SJSA1 (cell line): ENCODE measurements at regions not wholly inside any gene's neighbourhood (a gene's known extent, or its start where the extent isn't known, plus 50 kb on each side); places are given as distances from the start of the nearest gene placed in this dataset.

Experiments
- DNase-seq, 2 experiments: peaks; one replicate each; pipeline ENCODE4 v3.0.0-alpha.2; 2015 to 2020; ENCODE audit warnings: low spot score in 2 of 2, low read depth in 1 of 2
- H3K27ac ChIP-seq: fragments of 250-450 bp; sonication (Bioruptor Pico); 2 replicates; pipeline ENCODE4 v1.5.1; 2020; ENCODE audit warnings: mild to moderate bottlenecking, moderate library complexity
- H3K27me3 ChIP-seq: fragments of 250-450 bp; sonication (Bioruptor Pico); replicated peaks from 2 replicates; pipeline ENCODE4 v1.5.1; 2020; ENCODE audit warnings: mild to moderate bottlenecking, moderate library complexity
- H3K36me3 ChIP-seq: fragments of 250-450 bp; sonication (Bioruptor Pico); 2 replicates; pipeline ENCODE4 v1.5.1; 2020; ENCODE audit warnings: mild to moderate bottlenecking
- H3K4me1 ChIP-seq: fragments of 250-450 bp; sonication (Bioruptor Pico); replicated peaks from 2 replicates; pipeline ENCODE4 v1.6.1; 2021; ENCODE audit warnings: mild to moderate bottlenecking
- H3K4me3 ChIP-seq: fragments of 250-450 bp; sonication (Bioruptor Pico); 2 replicates; pipeline ENCODE4 v1.5.1; 2020; ENCODE audit warnings: mild to moderate bottlenecking
- H3K9me3 ChIP-seq: fragments of 250-450 bp; sonication (Bioruptor Pico); replicated peaks from 2 replicates; pipeline ENCODE4 v1.5.1; 2020; ENCODE audit warnings: mild to moderate bottlenecking

DNA sequence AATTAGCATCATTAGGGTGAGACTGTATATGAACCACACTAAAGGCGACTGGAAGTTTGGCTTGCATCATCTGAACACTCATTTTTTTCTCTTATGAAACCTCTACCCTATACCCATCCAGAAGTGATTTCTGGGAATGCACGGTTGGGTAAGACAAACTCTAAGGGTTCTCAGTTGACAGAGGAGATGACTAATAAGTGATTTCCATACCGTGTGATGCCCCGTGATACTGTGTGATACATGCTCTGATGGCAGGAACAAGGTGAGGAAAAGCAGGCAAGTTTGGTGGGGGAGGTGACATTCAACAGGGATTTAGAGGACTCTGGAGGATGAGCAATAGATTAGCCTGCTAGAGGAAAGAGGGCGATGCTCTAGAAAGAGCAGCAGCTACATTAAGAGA lies 156.4 kb upstream of the CCL2 start:
- H3K27me3 ChIP-seq, result no peaks in the 10 kb centered on the region
- no peak for DNase-seq
- no peaks in the 10 kb centered on the region for H3K4me1 ChIP-seq
- no peak overlapping the region for H3K27ac ChIP-seq
- H3K9me3 ChIP-seq, result no peaks in the 10 kb centered on the region
- no peak overlapping the region for H3K4me3 ChIP-seq
- H3K36me3 ChIP-seq, result no peaks in the 10 kb centered on the region

DNA sequence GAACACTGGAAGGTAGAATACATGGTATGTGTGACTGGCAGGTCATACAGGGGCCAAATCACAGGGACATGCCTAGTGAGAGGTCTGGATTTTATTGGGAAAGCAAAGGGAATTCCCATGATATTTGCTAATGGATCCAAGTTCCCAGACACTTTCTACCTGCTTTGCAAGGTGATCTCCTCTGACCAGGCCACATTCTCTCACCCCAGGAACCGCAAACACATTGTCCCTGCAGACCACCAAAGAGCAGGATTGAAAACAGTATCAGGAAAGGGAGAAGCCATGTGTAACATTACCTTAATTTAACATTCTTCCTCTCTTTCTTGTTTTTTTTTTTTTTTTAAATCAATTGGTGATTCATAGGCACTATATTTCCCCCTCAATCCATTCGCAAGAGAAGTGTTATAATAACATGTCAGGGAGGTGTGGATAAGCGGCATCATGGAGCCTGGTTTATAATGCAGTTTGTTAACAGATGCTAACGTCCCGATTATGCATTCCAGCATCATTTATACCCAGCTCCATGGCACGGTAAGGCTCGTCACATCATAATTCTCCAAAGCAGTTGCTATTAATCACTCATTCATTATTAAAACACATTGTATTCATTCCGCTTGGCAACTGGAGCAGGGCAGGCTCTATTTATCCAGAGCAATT lies 155.1 kb upstream of the CCL2 start:
- no peaks in the 10 kb centered on the region for H3K9me3 ChIP-seq
- H3K27me3 ChIP-seq, result no peaks in the 10 kb centered on the region
- no peaks in the 10 kb centered on the region for H3K36me3 ChIP-seq
- H3K27ac ChIP-seq, result no peak overlapping the region
- no peak for DNase-seq
- no peak overlapping the region for H3K4me3 ChIP-seq
- no peaks in the 10 kb centered on the region for H3K4me1 ChIP-seq

DNA sequence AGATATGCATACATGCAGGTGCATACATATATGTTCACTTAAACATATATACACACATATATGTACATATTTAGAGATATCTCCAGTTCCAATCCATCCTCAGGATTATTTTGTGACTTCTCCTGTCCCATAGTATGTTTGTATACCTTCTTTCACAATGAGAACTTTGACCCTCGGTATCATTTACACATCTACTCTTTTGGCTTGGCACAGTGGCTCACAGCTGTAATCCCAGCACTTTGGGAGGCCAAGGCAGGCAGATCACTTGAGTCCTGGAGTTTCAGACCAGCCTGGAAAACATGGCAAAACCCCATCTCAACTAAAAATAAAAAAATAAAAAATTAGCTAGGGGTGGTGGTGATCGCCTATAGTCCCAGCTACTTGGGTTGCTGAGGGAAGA lies 148.1 kb upstream of the CCL2 start:
- Histone ChIP-seq H3K9me3 (no peaks in the 10 kb centered on the region), H3K27ac (no peak overlapping the region), H3K27me3 (no peaks in the 10 kb centered on the region; the same call in 1 of the 2 replicates), H3K36me3 (no peaks in the 10 kb centered on the region), H3K4me1 (no peaks in the 10 kb centered on the region), H3K4me3 (no peak overlapping the region)
- no peak for DNase-seq

DNA sequence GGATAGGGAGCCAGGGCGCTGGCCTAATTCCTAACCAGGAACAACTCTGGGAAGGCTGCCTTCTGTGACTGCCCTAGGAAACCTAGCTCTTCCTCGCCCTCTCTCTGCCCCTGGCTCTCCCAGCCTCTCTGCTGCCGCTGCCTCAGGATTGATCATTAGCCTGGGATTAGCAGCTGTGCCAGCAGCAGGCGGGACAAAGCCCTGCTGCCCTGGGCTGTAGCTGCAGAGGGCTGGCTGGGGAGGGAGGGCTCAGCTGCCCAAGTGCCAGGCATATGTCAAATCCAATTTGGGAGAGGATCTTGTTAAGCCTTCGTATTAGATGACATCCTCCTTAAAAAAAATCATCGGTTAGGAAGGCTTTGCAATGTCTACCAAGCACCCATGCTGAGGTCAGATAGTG lies 144.8 kb upstream of the CCL2 start:
- DNase-seq, result no peak
- Histone ChIP-seq H3K27ac (no peak overlapping the region), H3K4me3 (no peak overlapping the region), H3K27me3 (peaks cover 2% of the 10 kb centered on the region; the same call in 1 of the 2 replicates), H3K36me3 (no peaks in the 10 kb centered on the region), H3K9me3 (no peaks in the 10 kb centered on the region), H3K4me1 (no peaks in the 10 kb centered on the region)

DNA sequence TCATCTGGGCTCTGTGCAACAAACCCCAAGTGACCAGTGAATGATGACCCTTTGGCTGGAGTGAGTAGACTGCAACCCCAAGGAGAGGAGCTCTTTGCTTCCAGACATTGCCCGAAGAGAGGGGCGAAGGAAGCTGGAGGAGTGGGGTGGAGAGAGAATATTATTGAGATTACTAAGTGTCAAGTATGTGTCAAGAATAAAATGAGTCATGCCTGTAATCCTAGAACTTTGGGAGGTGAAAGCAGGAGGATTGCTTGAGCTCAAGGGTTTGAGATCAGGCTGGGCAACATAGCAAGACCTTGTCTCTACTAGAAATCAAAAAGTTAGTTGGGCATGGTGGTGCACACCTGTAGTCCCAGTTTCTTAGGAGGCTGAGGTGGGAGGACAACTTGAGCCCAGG lies 142.0 kb upstream of the CCL2 start:
- no peak overlapping the region for H3K27ac ChIP-seq
- no peaks in the 10 kb centered on the region for H3K4me1 ChIP-seq
- no peak for DNase-seq
- 0 out of 2 replicates have a peak, but pooled peaks cover 2% of the 10 kb centered on the region for H3K27me3 ChIP-seq
- H3K36me3 ChIP-seq, result no peaks in the 10 kb centered on the region
- no peaks in the 10 kb centered on the region for H3K9me3 ChIP-seq
- H3K4me3 ChIP-seq, result no peak overlapping the region

DNA sequence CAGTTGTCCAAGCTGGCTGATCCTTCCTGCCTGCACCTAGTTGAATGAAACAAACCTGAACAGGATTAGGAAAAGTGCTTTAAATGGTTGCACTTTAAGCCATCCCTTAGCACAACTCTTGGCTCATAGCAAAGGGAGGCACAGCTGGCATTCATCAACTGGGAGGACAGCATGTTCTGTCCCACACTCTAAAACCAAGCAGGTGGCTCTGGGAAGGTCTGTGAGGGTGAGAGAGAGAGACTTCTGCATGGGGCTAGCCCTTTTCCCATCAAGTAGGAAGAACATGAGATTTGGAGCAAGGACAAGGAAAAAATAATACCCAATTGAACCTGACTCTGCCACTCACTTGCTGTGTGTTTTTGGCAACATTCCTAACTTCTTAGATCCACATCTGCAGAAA lies 140.9 kb upstream of the CCL2 start:
- H3K27me3 ChIP-seq, result 0 out of 2 replicates have a peak, but pooled peaks cover 2% of the 10 kb centered on the region
- no peak for DNase-seq
- no peaks in the 10 kb centered on the region for H3K4me1 ChIP-seq
- no peak overlapping the region for H3K27ac ChIP-seq
- no peak overlapping the region for H3K4me3 ChIP-seq
- H3K36me3 ChIP-seq, result no peaks in the 10 kb centered on the region
- no peaks in the 10 kb centered on the region for H3K9me3 ChIP-seq

DNA sequence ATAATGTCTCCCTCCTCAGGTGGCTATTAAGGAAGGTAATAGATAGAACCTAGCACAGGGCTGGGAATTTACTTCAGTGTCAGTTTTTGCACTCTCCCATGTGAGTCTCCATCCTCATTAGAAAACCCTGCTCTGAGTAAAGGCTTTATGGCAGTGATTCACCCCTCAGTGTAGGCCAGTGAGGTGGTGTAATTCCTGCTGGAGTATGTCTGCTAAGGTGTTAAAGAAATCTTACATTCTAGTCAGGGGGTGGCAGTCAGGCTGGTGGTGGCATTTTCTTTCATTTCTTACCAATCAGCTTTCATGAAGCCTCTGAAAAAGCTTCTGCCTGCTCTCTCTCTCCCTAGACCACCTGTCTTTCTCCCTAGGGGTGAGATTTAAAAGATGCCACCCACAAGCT lies 138.8 kb upstream of the CCL2 start:
- Histone ChIP-seq H3K4me3 (no peak overlapping the region), H3K36me3 (no peaks in the 10 kb centered on the region), H3K27me3 (0 out of 2 replicates have a peak, but pooled peaks cover 2% of the 10 kb centered on the region), H3K4me1 (no peaks in the 10 kb centered on the region), H3K9me3 (no peaks in the 10 kb centered on the region), H3K27ac (no peak overlapping the region)
- no peak for DNase-seq

DNA sequence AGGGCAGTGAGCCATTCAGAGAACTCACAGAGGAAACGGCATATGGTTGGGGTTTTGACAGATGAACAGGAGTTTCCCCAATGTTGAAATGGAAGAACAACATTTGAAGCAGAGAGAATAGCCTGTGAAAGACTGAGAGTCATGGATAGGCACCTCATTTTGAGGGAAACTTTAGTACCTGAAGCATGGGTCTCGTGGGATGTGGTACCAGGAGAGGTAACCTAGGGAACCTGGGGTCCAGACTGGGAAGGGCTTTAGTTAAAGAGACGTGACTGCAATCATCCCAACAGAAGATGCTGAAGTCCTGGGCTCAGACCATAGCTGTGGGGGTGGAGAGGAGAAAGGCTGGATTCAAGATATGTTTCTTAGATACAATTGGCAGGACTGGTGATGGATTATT lies 137.8 kb upstream of the CCL2 start:
- no peaks in the 10 kb centered on the region for H3K36me3 ChIP-seq
- 0 out of 2 replicates have a peak, but pooled peaks cover 2% of the 10 kb centered on the region for H3K27me3 ChIP-seq
- H3K9me3 ChIP-seq, result no peaks in the 10 kb centered on the region
- no peak for DNase-seq
- no peak overlapping the region for H3K27ac ChIP-seq
- no peak overlapping the region for H3K4me3 ChIP-seq
- no peaks in the 10 kb centered on the region for H3K4me1 ChIP-seq

DNA sequence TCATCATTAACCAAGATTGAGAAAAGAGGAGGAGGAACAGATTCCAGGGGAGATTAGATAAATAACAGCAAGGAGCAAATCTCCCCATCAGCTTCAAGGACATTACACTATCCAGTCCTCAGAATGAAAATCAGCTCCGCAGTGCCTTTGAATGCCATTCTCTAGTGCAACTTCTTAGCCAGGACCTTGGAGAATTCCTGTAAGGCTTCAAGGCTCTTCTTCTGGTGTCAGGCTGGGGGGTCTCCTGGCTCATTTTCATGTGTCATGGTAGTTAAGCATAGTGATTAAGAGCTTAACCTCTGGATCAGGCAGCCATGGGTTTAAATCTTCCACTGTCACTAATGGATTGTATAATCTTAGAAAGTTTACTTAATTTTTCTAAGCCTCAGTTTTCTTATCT lies 137.3 kb upstream of the CCL2 start:
- Histone ChIP-seq H3K9me3 (no peaks in the 10 kb centered on the region), H3K27me3 (0 out of 2 replicates have a peak, but pooled peaks cover 2% of the 10 kb centered on the region), H3K4me1 (no peaks in the 10 kb centered on the region), H3K4me3 (no peak overlapping the region), H3K36me3 (no peaks in the 10 kb centered on the region), H3K27ac (no peak overlapping the region)
- DNase-seq, result no peak

DNA sequence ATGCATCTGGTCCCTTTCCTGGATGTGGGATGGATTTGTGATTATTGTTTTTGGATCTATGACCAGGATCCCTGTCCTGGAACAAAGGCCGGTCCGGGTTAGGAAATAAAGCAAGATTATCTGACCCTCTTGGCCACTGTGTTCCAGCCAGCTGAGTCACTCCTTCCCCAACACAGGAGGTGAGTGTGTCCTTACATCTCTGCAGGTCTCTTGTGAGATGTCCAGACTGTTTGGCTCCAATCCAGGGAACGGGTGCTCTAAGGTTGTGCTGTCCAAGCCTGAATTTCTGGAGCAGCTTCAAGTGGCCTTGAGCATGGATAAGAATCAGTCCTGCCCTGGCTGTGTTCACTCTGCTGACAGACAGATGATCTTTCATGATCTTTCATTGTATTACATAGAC lies 136.5 kb upstream of the CCL2 start:
- DNase-seq, result no peak
- Histone ChIP-seq H3K27me3 (0 out of 2 replicates have a peak, but pooled peaks cover 2% of the 10 kb centered on the region), H3K36me3 (no peaks in the 10 kb centered on the region), H3K9me3 (no peaks in the 10 kb centered on the region), H3K27ac (no peak overlapping the region), H3K4me1 (no peaks in the 10 kb centered on the region), H3K4me3 (no peak overlapping the region)

DNA sequence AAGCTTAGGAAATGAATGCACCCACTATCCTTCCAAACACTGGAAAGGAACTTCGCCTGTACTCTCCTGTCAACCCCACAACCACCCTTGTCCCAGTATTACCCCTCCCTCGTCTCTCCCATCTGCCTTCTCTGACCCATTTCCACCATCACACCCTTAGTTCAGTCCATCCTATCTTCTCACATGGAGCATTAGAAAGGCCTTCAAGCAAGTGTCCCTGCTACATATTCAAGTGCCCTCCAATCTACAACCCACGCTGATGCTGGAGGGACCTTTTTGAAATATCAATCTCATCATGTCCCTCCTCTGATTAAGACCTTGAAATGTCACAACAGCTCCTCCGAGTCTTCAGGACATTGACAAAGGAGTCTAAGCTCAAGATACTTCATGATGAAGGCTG lies 133.8 kb upstream of the CCL2 start:
- H3K4me1 ChIP-seq, result no peaks in the 10 kb centered on the region
- no peak overlapping the region for H3K4me3 ChIP-seq
- no peaks in the 10 kb centered on the region for H3K36me3 ChIP-seq
- no peaks in the 10 kb centered on the region for H3K9me3 ChIP-seq
- H3K27me3 ChIP-seq, result no peaks in the 10 kb centered on the region
- no peak for DNase-seq
- H3K27ac ChIP-seq, result no peak overlapping the region

DNA sequence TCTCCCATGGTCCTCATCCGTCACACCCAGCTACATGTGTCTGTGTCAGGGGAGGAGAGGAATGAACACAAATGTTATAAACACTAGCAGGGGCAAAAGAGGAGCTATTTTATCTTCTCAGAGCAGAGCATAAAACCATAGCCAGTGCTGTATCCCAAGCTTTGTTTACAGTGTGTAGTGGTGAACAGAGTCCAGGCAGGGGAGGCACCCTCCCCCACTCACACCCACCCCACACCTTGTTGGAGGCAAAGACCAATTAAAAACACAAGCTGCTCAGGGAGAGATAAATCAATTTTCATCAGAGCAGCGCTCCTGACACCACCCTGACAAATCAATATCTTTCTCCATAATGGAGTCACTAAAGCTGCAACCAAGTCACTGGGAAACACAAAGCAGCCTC lies 132.6 kb upstream of the CCL2 start:
- DNase-seq, result no peak
- Histone ChIP-seq H3K4me1 (no peaks in the 10 kb centered on the region), H3K27me3 (no peaks in the 10 kb centered on the region), H3K27ac (no peak overlapping the region), H3K36me3 (no peaks in the 10 kb centered on the region), H3K9me3 (no peaks in the 10 kb centered on the region), H3K4me3 (no peak overlapping the region)

DNA sequence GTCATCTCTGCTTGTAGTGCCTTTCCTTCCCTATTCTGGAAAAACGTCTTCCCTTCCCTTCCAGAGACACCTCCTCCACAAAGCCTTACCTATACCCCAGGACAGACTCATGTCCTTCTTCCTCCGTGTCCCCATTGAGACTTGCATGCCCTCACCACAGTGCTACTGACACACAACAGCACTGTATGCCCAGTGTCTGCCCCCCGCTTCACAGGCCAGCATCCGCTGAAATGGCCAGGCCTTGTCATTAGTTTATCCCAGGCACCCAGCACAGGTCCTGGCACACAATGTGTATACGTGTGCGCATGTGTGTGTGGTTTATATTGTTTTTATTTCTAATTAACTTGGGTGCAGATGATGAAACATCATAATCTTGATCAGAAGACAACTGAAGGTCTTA lies 130.1 kb upstream of the CCL2 start:
- no peaks in the 10 kb centered on the region for H3K4me1 ChIP-seq
- no peak overlapping the region for H3K27ac ChIP-seq
- no peaks in the 10 kb centered on the region for H3K9me3 ChIP-seq
- H3K27me3 ChIP-seq, result no peaks in the 10 kb centered on the region
- H3K4me3 ChIP-seq, result no peak overlapping the region
- no peak for DNase-seq
- no peaks in the 10 kb centered on the region for H3K36me3 ChIP-seq

DNA sequence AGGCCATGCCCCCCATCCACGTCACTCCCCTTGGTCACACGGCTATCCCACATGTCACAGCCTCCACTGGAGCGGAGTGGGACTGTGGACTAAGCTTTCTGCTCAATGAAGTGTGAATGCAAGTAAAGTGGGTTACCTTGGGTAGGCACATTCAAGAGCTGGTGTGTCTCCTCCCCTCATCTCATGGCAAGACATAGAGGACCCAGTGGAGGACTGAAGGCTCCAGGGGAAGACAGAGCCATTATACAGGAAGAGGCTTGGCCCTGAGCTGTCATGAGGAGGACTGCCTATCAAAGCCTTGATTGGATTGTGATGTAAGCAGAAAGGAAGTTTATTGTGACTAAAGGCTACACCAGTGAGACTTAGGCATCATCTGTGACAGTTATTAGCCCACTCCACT lies 129.2 kb upstream of the CCL2 start:
- H3K36me3 ChIP-seq, result no peaks in the 10 kb centered on the region
- H3K27me3 ChIP-seq, result no peaks in the 10 kb centered on the region

DNA sequence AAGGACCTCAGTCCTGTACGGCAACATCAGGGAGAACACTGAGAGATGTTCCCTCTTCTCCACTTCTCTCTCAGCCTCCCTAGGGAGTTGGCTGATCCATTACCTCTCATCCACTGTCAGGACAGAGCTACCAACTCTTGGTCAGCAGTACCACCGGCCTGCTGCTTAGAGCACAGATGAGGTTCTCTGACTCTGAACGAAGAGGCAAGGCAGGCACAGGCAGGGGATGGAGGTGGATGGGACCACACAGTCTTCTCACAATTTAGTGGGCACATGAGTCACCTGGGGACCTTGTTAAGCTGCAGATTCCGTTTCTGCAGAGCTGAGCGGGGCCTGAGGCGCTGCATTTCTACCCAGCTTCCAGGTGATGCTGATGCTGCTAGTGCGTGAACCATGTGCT lies 128.6 kb upstream of the CCL2 start:
- Histone ChIP-seq H3K36me3 (no peaks in the 10 kb centered on the region), H3K4me3 (no peak overlapping the region)
- DNase-seq, result no peak

More for the DNA sequence above, 129.2 kb upstream of the CCL2 start:
- Histone ChIP-seq H3K27ac (no peak overlapping the region), H3K4me3 (no peak overlapping the region), H3K4me1 (no peaks in the 10 kb centered on the region), H3K9me3 (no peaks in the 10 kb centered on the region)
- DNase-seq, result no peak

More for the DNA sequence above, 128.6 kb upstream of the CCL2 start:
- no peaks in the 10 kb centered on the region for H3K9me3 ChIP-seq
- H3K27ac ChIP-seq, result no peak overlapping the region
- H3K27me3 ChIP-seq, result no peaks in the 10 kb centered on the region
- H3K4me1 ChIP-seq, result no peaks in the 10 kb centered on the region
